HepG2 (cell line): ENCODE measurements at regions not wholly inside any gene's neighbourhood (a gene's known extent, or its start where the extent isn't known, plus 50 kb on each side); places are given as distances from the start of the nearest gene placed in this dataset.

Source experiments
- ATAC-seq: fragments of 200-7000 bp; cut with Tn5 transposase; 3 replicates; pipeline ENCODE4 v1.9.1; 2020; ENCODE audit warnings: mild to moderate bottlenecking, moderate library complexity
- BruUV-seq: library from RNA; stranded (reverse); fragments of 400-500 nt; replicated peaks from 2 replicates; lab custom pipeline; 2021; lab: Mats Ljungman, UMichigan
- CTCF ChIA-PET: fragments of 300-600 bp; formaldehyde crosslinking; extraction: SDS; loops from one replicate; lab custom pipeline; 2021; ENCODE audit warnings: low total read pairs, inconsistent platforms, low intra/inter-chr PET ratio; lab: Yijun Ruan, JAX
- POLR2A ChIA-PET: fragments of 350-600 bp; sonication (Branson Sonifier 250); formaldehyde crosslinking; loops from one replicate; lab custom pipeline; 2020; ENCODE audit warnings: antibody characterized with exemption, inconsistent platforms; lab: Yijun Ruan, JAX
- DNase-seq: peaks from one replicate; pipeline ENCODE4 v3.0.0-alpha.2; 2015; ENCODE audit warnings: low spot score
- FAIRE-seq: peaks from 3 replicates; lab custom pipeline; 2011; peaks lifted over from hg19 to GRCh38; lab: Jason Lieb, UNC
- H2AFZ ChIP-seq: one replicate; pipeline ENCODE4 v1.6.1; 2011; ENCODE audit warnings: low read length, inconsistent platforms
- H3K27ac ChIP-seq: fragments of 300-600 bp; 3 replicates; pipeline ENCODE4 v1.8.0; 2011; ENCODE audit warnings: mixed run types, mild to moderate bottlenecking, mixed read lengths, low read length, inconsistent platforms; ENCODE audit not compliant: insufficient read depth; ENCODE audit errors: extremely low read length
- H3K27me3 ChIP-seq, 2 experiments: fragments of 200-600 bp in 1 of 2; 2 replicates in 1 of 2; 3 replicates in 1 of 2; pipeline versions ENCODE4 v1.6.0 to v1.8.0; 2011; ENCODE audit warnings: low read length in 2 of 2, mild to moderate bottlenecking in 2 of 2, moderate library complexity in 2 of 2, inconsistent platforms in 1 of 2; ENCODE audit not compliant: insufficient read depth in 2 of 2, control insufficient read depth in 1 of 2
- H3K36me3 ChIP-seq, 2 experiments: fragments of 200-600 bp in 1 of 2; replicated peaks in 1 of 2; 2 replicates in 1 of 2; 3 replicates in 1 of 2; pipeline versions ENCODE4 v1.5.1 to v1.8.0; 2011; ENCODE audit warnings: low read length in 2 of 2, inconsistent platforms in 1 of 2; ENCODE audit not compliant: insufficient read depth in 2 of 2, control insufficient read depth in 1 of 2
- H3K4me1 ChIP-seq: 2 replicates; pipeline ENCODE4 v1.5.1; 2012; ENCODE audit warnings: low read length, inconsistent platforms; ENCODE audit not compliant: insufficient read depth
- H3K4me2 ChIP-seq: 2 replicates; pipeline ENCODE4 v1.6.0; 2011; ENCODE audit warnings: low read depth, low read length, inconsistent platforms
- H3K4me3 ChIP-seq, 3 experiments: fragments of 200-600 bp in 1 of 3; sonication (generic), shearing (Covaris generic) in 1 of 3; replicated peaks in 1 of 3; 2 replicates each; pipeline ENCODE4 v1.5.1; 2011 to 2016; ENCODE audit warnings: low read length in 3 of 3, inconsistent platforms in 2 of 3, low read depth in 2 of 3, mild to moderate bottlenecking in 2 of 3, control low read depth in 1 of 3, mixed read lengths in 1 of 3; ENCODE audit not compliant: insufficient read depth in 1 of 3
- H3K79me2 ChIP-seq: one replicate; pipeline ENCODE4 v1.6.1; 2011; ENCODE audit warnings: low read length, inconsistent platforms; ENCODE audit not compliant: insufficient read depth
- H3K9ac ChIP-seq: 2 replicates; pipeline ENCODE4 v1.6.0; 2011; ENCODE audit warnings: mild to moderate bottlenecking, low read depth, low read length, inconsistent platforms; ENCODE audit not compliant: insufficient read depth
- H3K9me3 ChIP-seq: 2 replicates; pipeline ENCODE4 v1.5.1; 2012; ENCODE audit warnings: mild to moderate bottlenecking, low read length
- H4K20me1 ChIP-seq: 2 replicates; pipeline ENCODE4 v1.6.0; 2011; ENCODE audit warnings: inconsistent platforms, mild to moderate bottlenecking, low read length, moderate library complexity; ENCODE audit not compliant: insufficient read depth
- DR1 ChIP-seq: sonication (generic); formaldehyde crosslinking; IDR thresholded peaks from 2 replicates; pipeline ENCODE4 v1.8.0; 2021; ENCODE audit warnings: mild to moderate bottlenecking, missing genetic modification reagents, inconsistent platforms
- HHEX ChIP-seq: IDR thresholded peaks from 2 replicates; pipeline ENCODE4 v1.6.1; 2016; ENCODE audit warnings: control low read depth
- MBNL3 ChIP-seq: fragments of 250-450 bp; sonication (Bioruptor Pico); conservative IDR thresholded peaks from 2 replicates; pipeline ENCODE4 v1.8.0; 2022; ENCODE audit warnings: mild to moderate bottlenecking, inconsistent platforms
- SCMH1 ChIP-seq: sonication (generic); formaldehyde crosslinking; IDR thresholded peaks from 2 replicates; pipeline ENCODE4 v1.9.0; 2021; ENCODE audit warnings: missing genetic modification reagents, mild to moderate bottlenecking, borderline replicate concordance
- SP5 ChIP-seq: IDR thresholded peaks from 2 replicates; pipeline ENCODE4 v1.6.1; 2016; ENCODE audit warnings: low read depth, borderline replicate concordance
- TFAP4 ChIP-seq: sonication (generic); IDR thresholded peaks from 2 replicates; pipeline ENCODE4 v1.6.1; 2016; ENCODE audit warnings: low read depth, borderline replicate concordance
- ZBTB49 ChIP-seq: sonication (generic); formaldehyde crosslinking; IDR thresholded peaks from 2 replicates; pipeline ENCODE4 v1.4.0; 2020; ENCODE audit warnings: missing genetic modification reagents, borderline replicate concordance
- ZFP91 ChIP-seq: sonication (generic); formaldehyde crosslinking; IDR thresholded peaks from 2 replicates; pipeline ENCODE4 v1.9.0; 2022; ENCODE audit warnings: missing genetic modification reagents, mild to moderate bottlenecking, borderline replicate concordance
- ZNF326 ChIP-seq: sonication (generic); formaldehyde crosslinking; IDR thresholded peaks from 2 replicates; pipeline ENCODE4 v1.4.0; 2020; ENCODE audit warnings: missing genetic modification reagents, borderline replicate concordance
- ZNF512 ChIP-seq: sonication (generic); formaldehyde crosslinking; IDR thresholded peaks from 2 replicates; pipeline ENCODE4 v1.4.0; 2020; ENCODE audit warnings: mild to moderate bottlenecking, missing genetic modification reagents
- ZNF552 ChIP-seq: sonication (generic); formaldehyde crosslinking; IDR thresholded peaks from 2 replicates; pipeline ENCODE4 v1.9.0; 2022; ENCODE audit warnings: missing genetic modification reagents, mild to moderate bottlenecking, borderline replicate concordance
- ZNF891 ChIP-seq: sonication (generic); formaldehyde crosslinking; IDR thresholded peaks from 2 replicates; pipeline ENCODE4 v1.5.0; 2020; ENCODE audit warnings: mild to moderate bottlenecking, missing genetic modification reagents
- ZSCAN29 ChIP-seq: sonication (generic); formaldehyde crosslinking; conservative IDR thresholded peaks from 2 replicates; pipeline ENCODE4 v1.4.0; 2020; ENCODE audit warnings: mild to moderate bottlenecking, missing genetic modification reagents
- WGBS: methylation state at CpG from one replicate; pipeline ENCODE4 v1.1.6; 2017; ENCODE audit warnings: low lambda C conversion rate; 5-methylcytosine and 5-hydroxymethylcytosine counted together
- in situ Hi-C: cut with HindIII; loops from 2 replicates; pipeline ENCODE4 v1.10.0; 2017; ENCODE audit warnings: low pct_unique_long_range_greater_than_20kb; ENCODE audit not compliant: extremely low pct_ligation_motif_present
- intact Hi-C: fragments of 100-400 bp; cut with micrococcal nuclease; formaldehyde crosslinking; loops from one replicate; pipeline ENCODE4 v1.10.0; 2022; ENCODE audit not compliant: unreplicated experiment

GRCh38 chr14:94966868-94967267 is 190.5 kb downstream of the DICER1 start (continued):
- TF ChIP-seq TFAP4: no peak
- TF ChIP-seq DR1 (CRISPR knock-in tag): no peak
- no peak for TF ChIP-seq ZSCAN29 (CRISPR knock-in tag)

GRCh38 chr14:94966344-94966743 is 191.0 kb downstream of the DICER1 start:
- no peak overlapping the region for H3K9ac ChIP-seq
- no peaks in the 10 kb centered on the region for H3K36me3 ChIP-seq
- in situ Hi-C loops: no loop called here
- H3K79me2 ChIP-seq: no peaks in the 10 kb centered on the region
- 19% methylated on average over 4 of the region's 5 CpGs for WGBS
- no peak overlapping the region for H3K27ac ChIP-seq
- H4K20me1 ChIP-seq: no peaks in the 10 kb centered on the region
- no peaks in the 10 kb centered on the region for H3K4me1 ChIP-seq
- DNase-seq (no peak), FAIRE-seq (no peak), ATAC-seq (no peak)
- no TSS peak for BruUV-seq
- no peak overlapping the region for H2AFZ ChIP-seq
- CTCF ChIA-PET: no interaction called here
- no peak overlapping the region for H3K4me2 ChIP-seq
- POLR2A ChIA-PET: no interaction called here
- H3K4me3 ChIP-seq: no peak overlapping the region
- intact Hi-C loops: no loop called here
- TF ChIP-seq SCMH1 (CRISPR knock-in tag): no peak
- TF ChIP-seq HHEX (CRISPR knock-in tag): no peak
- no peak for TF ChIP-seq ZNF891 (CRISPR knock-in tag)
- TF ChIP-seq SP5 (CRISPR knock-in tag): no peak
- TF ChIP-seq ZFP91 (CRISPR knock-in tag): no peak
- no peak for TF ChIP-seq ZNF512 (CRISPR knock-in tag)
- TF ChIP-seq ZBTB49 (CRISPR knock-in tag): no peak
- TF ChIP-seq MBNL3: no peak
- TF ChIP-seq ZNF326: no peak
- no peak for TF ChIP-seq ZNF552 (CRISPR knock-in tag)
- H3K27me3 ChIP-seq: peaks cover 0 to 35% of the 10 kb centered on the region in 2 experiments; a peak in 2 of 5 replicates
- no peaks in the 10 kb centered on the region for H3K9me3 ChIP-seq
